Liver (tissue), 3 donors: ENCODE measurements at regions not wholly inside any gene's neighbourhood (a gene's known extent, or its start where the extent isn't known, plus 50 kb on each side); places are given as distances from the start of the nearest gene placed in this dataset.
"Not testable (repeated sequence)": the region's sequence is repeated elsewhere in the genome, so short reads cannot be mapped to it uniquely, and the experiment has no call there.

Experiments used
- FOXA1 ChIP-seq: IDR thresholded peaks from 2 replicates; pipeline ENCODE4 v1.6.1; 2016; ENCODE audit warnings: antibody characterized with exemption
- RAD21 ChIP-seq, 2 donors: IDR thresholded peaks; 2 replicates each; pipeline ENCODE4 v1.6.1; 2016; ENCODE audit warnings: antibody characterized with exemption in 2 of 2, mild to moderate bottlenecking in 2 of 2
- SP1 ChIP-seq: IDR thresholded peaks from 2 replicates; pipeline ENCODE4 v1.6.1; 2018; ENCODE audit warnings: antibody characterized with exemption, mild to moderate bottlenecking
- TAF1 ChIP-seq: conservative IDR thresholded peaks from 2 replicates; pipeline ENCODE4 v1.6.1; 2016; ENCODE audit warnings: antibody characterized with exemption, mild to moderate bottlenecking
- YY1 ChIP-seq: IDR thresholded peaks from 2 replicates; pipeline ENCODE4 v1.6.1; 2016; ENCODE audit warnings: antibody characterized with exemption, mild to moderate bottlenecking
- TF ChIP-seq, protein P1 (sequence below): fragments of 150-350 bp; IDR thresholded peaks from 2 replicates; pipeline ENCODE4 v1.5.1; 2017; ENCODE audit warnings: improper control_type of control experiment, low read depth, low read length; ENCODE audit not compliant: missing input control
- TF ChIP-seq, protein P2 (sequence below): IDR thresholded peaks from 2 replicates; pipeline ENCODE4 v1.6.1; 2016; ENCODE audit warnings: antibody characterized with exemption
- TF ChIP-seq, protein P3 (sequence below): IDR thresholded peaks from 2 replicates; pipeline ENCODE4 v1.6.1; 2016; ENCODE audit warnings: antibody characterized with exemption, mild to moderate bottlenecking
- donor health status: healthy.
- donor health status: healthy.

DNA sequence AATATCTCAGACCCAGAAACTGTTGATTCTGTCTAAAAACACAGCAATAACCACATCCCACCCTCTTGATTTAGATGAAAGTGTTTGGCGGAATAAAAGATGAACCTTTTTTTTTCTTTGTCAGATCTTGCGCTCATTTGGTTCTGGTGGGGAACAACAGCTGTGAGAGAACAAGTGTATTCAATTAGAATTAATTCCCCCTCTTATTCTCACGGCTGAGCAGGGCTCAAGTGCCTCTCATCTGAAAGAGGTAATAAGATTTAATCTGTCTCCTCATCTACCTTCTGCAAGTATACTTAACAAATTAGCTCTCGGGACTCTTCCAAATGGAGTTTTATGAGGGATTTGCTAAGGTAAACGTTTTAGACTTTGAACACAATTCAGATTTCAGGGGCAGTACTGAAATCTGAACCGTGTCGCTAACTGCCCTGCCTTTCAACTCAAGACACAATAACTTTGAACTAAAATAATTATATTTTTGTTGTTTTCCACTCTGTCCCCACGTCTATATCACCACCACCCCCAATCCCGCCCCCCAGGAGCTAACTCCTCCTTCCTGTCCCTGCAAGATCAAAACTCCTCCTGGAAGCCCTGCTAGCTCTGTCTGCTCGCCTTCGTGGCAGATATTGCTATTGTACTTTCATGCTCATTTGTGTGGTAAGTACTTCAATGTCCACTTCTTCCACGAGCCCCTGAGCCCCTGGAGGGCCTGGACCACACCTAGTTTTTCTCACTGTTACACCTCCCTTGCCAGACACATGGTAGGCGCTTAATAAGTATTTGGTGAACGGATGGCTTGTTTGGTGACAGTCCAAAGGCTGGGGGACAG, 54.2 kb upstream of the ROPN1B start:
- TF ChIP-seq RAD21 (IDR thresholded peaks at IDR 0.05); SP1; FOXA1; TAF1; YY1: not testable (repeated sequence)
- TF ChIP-seq, protein P1, sequence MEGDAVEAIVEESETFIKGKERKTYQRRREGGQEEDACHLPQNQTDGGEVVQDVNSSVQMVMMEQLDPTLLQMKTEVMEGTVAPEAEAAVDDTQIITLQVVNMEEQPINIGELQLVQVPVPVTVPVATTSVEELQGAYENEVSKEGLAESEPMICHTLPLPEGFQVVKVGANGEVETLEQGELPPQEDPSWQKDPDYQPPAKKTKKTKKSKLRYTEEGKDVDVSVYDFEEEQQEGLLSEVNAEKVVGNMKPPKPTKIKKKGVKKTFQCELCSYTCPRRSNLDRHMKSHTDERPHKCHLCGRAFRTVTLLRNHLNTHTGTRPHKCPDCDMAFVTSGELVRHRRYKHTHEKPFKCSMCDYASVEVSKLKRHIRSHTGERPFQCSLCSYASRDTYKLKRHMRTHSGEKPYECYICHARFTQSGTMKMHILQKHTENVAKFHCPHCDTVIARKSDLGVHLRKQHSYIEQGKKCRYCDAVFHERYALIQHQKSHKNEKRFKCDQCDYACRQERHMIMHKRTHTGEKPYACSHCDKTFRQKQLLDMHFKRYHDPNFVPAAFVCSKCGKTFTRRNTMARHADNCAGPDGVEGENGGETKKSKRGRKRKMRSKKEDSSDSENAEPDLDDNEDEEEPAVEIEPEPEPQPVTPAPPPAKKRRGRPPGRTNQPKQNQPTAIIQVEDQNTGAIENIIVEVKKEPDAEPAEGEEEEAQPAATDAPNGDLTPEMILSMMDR, result not testable (repeated sequence)
- TF ChIP-seq, protein P2, sequence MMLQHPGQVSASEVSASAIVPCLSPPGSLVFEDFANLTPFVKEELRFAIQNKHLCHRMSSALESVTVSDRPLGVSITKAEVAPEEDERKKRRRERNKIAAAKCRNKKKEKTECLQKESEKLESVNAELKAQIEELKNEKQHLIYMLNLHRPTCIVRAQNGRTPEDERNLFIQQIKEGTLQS, result not testable (repeated sequence)
- TF ChIP-seq, protein P3, sequence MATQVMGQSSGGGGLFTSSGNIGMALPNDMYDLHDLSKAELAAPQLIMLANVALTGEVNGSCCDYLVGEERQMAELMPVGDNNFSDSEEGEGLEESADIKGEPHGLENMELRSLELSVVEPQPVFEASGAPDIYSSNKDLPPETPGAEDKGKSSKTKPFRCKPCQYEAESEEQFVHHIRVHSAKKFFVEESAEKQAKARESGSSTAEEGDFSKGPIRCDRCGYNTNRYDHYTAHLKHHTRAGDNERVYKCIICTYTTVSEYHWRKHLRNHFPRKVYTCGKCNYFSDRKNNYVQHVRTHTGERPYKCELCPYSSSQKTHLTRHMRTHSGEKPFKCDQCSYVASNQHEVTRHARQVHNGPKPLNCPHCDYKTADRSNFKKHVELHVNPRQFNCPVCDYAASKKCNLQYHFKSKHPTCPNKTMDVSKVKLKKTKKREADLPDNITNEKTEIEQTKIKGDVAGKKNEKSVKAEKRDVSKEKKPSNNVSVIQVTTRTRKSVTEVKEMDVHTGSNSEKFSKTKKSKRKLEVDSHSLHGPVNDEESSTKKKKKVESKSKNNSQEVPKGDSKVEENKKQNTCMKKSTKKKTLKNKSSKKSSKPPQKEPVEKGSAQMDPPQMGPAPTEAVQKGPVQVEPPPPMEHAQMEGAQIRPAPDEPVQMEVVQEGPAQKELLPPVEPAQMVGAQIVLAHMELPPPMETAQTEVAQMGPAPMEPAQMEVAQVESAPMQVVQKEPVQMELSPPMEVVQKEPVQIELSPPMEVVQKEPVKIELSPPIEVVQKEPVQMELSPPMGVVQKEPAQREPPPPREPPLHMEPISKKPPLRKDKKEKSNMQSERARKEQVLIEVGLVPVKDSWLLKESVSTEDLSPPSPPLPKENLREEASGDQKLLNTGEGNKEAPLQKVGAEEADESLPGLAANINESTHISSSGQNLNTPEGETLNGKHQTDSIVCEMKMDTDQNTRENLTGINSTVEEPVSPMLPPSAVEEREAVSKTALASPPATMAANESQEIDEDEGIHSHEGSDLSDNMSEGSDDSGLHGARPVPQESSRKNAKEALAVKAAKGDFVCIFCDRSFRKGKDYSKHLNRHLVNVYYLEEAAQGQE, result not testable (repeated sequence)
